OCI-LY7 (cell line): ENCODE measurements at regions not wholly inside any gene's neighbourhood (a gene's known extent, or its start where the extent isn't known, plus 50 kb on each side); places are given as distances from the start of the nearest gene placed in this dataset.

ENCODE experiments used
- BruUV-seq: library from RNA; stranded (reverse); fragments of 400-500 nt; replicated peaks from 2 replicates; lab custom pipeline; 2021; lab: Mats Ljungman, UMichigan
- CTCF ChIA-PET: fragments of 300-600 bp; sonication (Branson Sonifier 250); formaldehyde crosslinking; loops from one replicate; lab custom pipeline; 2022; ENCODE audit warnings: antibody characterized with exemption; ENCODE audit not compliant: unreplicated experiment; lab: Charles Lee
- POLR2A ChIA-PET: fragments of 300-600 bp; sonication (Branson Sonifier 250); formaldehyde crosslinking; loops from one replicate; lab custom pipeline; 2022; ENCODE audit warnings: antibody characterized with exemption; lab: Charles Lee
- DNase-seq: peaks from one replicate; pipeline ENCODE4 v3.0.0-alpha.2; 2015; ENCODE audit warnings: low spot score
- H2AFZ ChIP-seq: fragments of 200-600 bp; sonication (generic), shearing (Covaris generic); 2 replicates; pipeline ENCODE4 v1.6.1; 2014; ENCODE audit warnings: mild to moderate bottlenecking, antibody characterized with exemption, low read length, moderate library complexity
- H3K27ac ChIP-seq: fragments of 200-600 bp; sonication (generic); 2 replicates; pipeline ENCODE4 v1.5.1; 2014; ENCODE audit warnings: mixed run types, low read depth, mild to moderate bottlenecking, moderate library complexity, low read length, inconsistent platforms; ENCODE audit not compliant: poor library complexity, severe bottlenecking
- H3K36me3 ChIP-seq: fragments of 200-600 bp; sonication (generic); 2 replicates; pipeline ENCODE4 v1.6.1; 2014; ENCODE audit warnings: mild to moderate bottlenecking, antibody characterized with exemption, low read length, moderate library complexity, mixed read lengths; ENCODE audit not compliant: insufficient read depth
- H3K4me1 ChIP-seq: fragments of 200-600 bp; sonication (generic); 2 replicates; pipeline ENCODE4 v1.5.1; 2014; ENCODE audit warnings: mild to moderate bottlenecking, low read length; ENCODE audit not compliant: insufficient read depth, poor library complexity, severe bottlenecking
- H3K4me2 ChIP-seq: fragments of 200-600 bp; sonication (generic); 2 replicates; pipeline ENCODE4 v1.6.1; 2014; ENCODE audit warnings: mild to moderate bottlenecking, low read length
- H3K4me3 ChIP-seq: fragments of 200-600 bp; sonication (generic); 2 replicates; pipeline ENCODE4 v1.5.1; 2014; ENCODE audit warnings: mild to moderate bottlenecking, low read depth, low read length; ENCODE audit not compliant: poor library complexity, severe bottlenecking
- H3K79me2 ChIP-seq: fragments of 200-600 bp; sonication (generic); 2 replicates; pipeline ENCODE4 v1.6.1; 2016; ENCODE audit warnings: low read depth, mild to moderate bottlenecking, low read length, moderate library complexity, mixed read lengths; ENCODE audit not compliant: insufficient read depth
- H3K9me2 ChIP-seq: fragments of 200-600 bp; sonication (generic); 2 replicates; pipeline ENCODE4 v1.6.1; 2016; ENCODE audit warnings: mild to moderate bottlenecking, low read length, mixed read lengths; ENCODE audit not compliant: insufficient read depth
- H3K9me3 ChIP-seq: fragments of 200-600 bp; sonication (generic); 2 replicates; pipeline ENCODE4 v1.6.1; 2014; ENCODE audit warnings: mild to moderate bottlenecking, mixed run types, low read length, mixed read lengths
- H4K20me1 ChIP-seq: fragments of 200-600 bp; sonication (generic); 2 replicates; pipeline ENCODE4 v1.6.1; 2014; ENCODE audit warnings: mild to moderate bottlenecking, antibody characterized with exemption, low read length, moderate library complexity, mixed read lengths; ENCODE audit not compliant: insufficient read depth
- CTCF ChIP-seq: fragments of 200-600 bp; sonication (generic); conservative IDR thresholded peaks from 2 replicates; pipeline ENCODE4 v1.5.1; 2014; ENCODE audit warnings: mild to moderate bottlenecking, antibody characterized with exemption, low read length, moderate library complexity, mixed read lengths
- EZH2phosphoT487 ChIP-seq: fragments of 200-600 bp; sonication (generic); IDR thresholded peaks from 2 replicates; pipeline ENCODE4 v1.6.1; 2018; ENCODE audit warnings: low read depth, borderline replicate concordance, mild to moderate bottlenecking, mixed run types, antibody characterized with exemption, low read length, moderate library complexity, mixed read lengths
- intact Hi-C: fragments of 100-400 bp; cut with micrococcal nuclease; formaldehyde crosslinking; loops from one replicate; pipeline ENCODE4 v1.10.0; 2022; ENCODE audit not compliant: unreplicated experiment

- TF ChIP-seq EZH2phosphoT487 = no peak
- no peak for TF ChIP-seq CTCF
- CTCF ChIA-PET = no interaction called here
- BruUV-seq = no TSS peak
Measured at GRCh38 chr3:178384321-178385230, 151.7 kb upstream of the KCNMB2 start.

GRCh38 chr3:178385280-178385952 is 150.8 kb upstream of the KCNMB2 start:
- H3K79me2 ChIP-seq = no peaks in the 10 kb centered on the region
- CTCF ChIA-PET = no interaction called here

More at GRCh38 chr3:178384321-178385230, 151.7 kb upstream of the KCNMB2 start:
- intact Hi-C loops = no loop called here
- POLR2A ChIA-PET = interaction anchor here (0.7 to 1.4 kb wide), 2 partner anchors 10 to 21 kb away, joined by 3 to 4 read pairs; no protein-coding TSS in a partner anchor
- no peaks in the 10 kb centered on the region for H4K20me1 ChIP-seq
- H3K36me3 ChIP-seq = no peaks in the 10 kb centered on the region
- no peaks in the 10 kb centered on the region for H3K4me1 ChIP-seq
- no peak overlapping the region for H3K4me2 ChIP-seq
- H3K4me3 ChIP-seq = no peak overlapping the region
- no peaks in the 10 kb centered on the region for H3K79me2 ChIP-seq
- no peak overlapping the region for H3K27ac ChIP-seq
- H2AFZ ChIP-seq = no peak overlapping the region
- H3K9me3 ChIP-seq = no peaks in the 10 kb centered on the region
- no peak for DNase-seq
- H3K9me2 ChIP-seq = no peaks in the 10 kb centered on the region

More at GRCh38 chr3:178385280-178385952, 150.8 kb upstream of the KCNMB2 start:
- no peaks in the 10 kb centered on the region for H3K36me3 ChIP-seq
- no peaks in the 10 kb centered on the region for H4K20me1 ChIP-seq
- no TSS peak for BruUV-seq
- H2AFZ ChIP-seq = no peak overlapping the region
- no peaks in the 10 kb centered on the region for H3K4me1 ChIP-seq
- TF ChIP-seq CTCF (peak; percentile 85), EZH2phosphoT487 (no peak)
- no peaks in the 10 kb centered on the region for H3K9me3 ChIP-seq
- DNase-seq = peak; percentile 19
- no peaks in the 10 kb centered on the region for H3K9me2 ChIP-seq
- H3K4me2 ChIP-seq = no peak overlapping the region
- H3K4me3 ChIP-seq = no peak overlapping the region
- intact Hi-C loops = no loop called here
- no peak overlapping the region for H3K27ac ChIP-seq
- POLR2A ChIA-PET = interaction anchor here (0.7 to 1.4 kb wide), 4 partner anchors 9 to 1400 kb away, joined by 3 to 4 read pairs (median 3); no protein-coding TSS in a partner anchor
